HEK293T (cell line): ENCODE measurements at regions not wholly inside any gene's neighbourhood (a gene's known extent, or its start where the extent isn't known, plus 50 kb on each side); places are given as distances from the start of the nearest gene placed in this dataset.

Source experiments
- ARNT ChIP-seq: fragments of 450-650 bp; IDR thresholded peaks from 2 replicates; pipeline ENCODE4 v1.6.1; 2017; ENCODE audit warnings: mild to moderate bottlenecking
- FOXA1 ChIP-seq: fragments of 450-650 bp; IDR thresholded peaks from 2 replicates; pipeline ENCODE4 v1.6.1; 2016; ENCODE audit warnings: mild to moderate bottlenecking
- FOXK2 ChIP-seq: fragments of 450-650 bp; IDR thresholded peaks from 2 replicates; pipeline ENCODE4 v1.6.1; 2016; ENCODE audit warnings: mild to moderate bottlenecking
- FOXM1 ChIP-seq: fragments of 450-650 bp; IDR thresholded peaks from 2 replicates; pipeline ENCODE4 v1.6.1; 2017; ENCODE audit warnings: mild to moderate bottlenecking, borderline replicate concordance
- SUZ12 ChIP-seq: fragments of 450-650 bp; IDR thresholded peaks from 2 replicates; pipeline ENCODE4 v1.6.1; 2016; ENCODE audit warnings: mild to moderate bottlenecking

DNA sequence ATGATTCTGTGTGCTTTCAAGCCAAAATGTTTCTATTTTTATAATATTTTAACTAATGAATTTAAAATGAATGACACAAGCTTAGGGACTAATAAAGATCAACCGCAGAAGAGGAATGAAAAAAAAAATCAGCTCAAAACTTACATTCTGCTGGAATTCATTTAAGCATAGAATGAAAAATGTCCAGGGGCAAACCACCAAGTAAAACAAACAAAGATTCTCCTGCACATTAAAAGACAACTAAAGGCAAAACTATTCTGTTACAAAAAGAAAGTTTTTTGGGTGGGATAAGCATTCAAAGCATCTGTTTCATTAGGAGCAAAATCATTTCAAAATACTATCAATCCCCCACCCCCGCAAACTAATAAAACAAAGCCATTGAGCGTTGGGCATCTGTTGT lies 99.3 kb upstream of the SOX11 start:
- TF ChIP-seq FOXK2 (no peak), FOXA1 (no peak), ARNT (no peak), SUZ12 (no peak), FOXM1 (no peak)
